NCI-H774 (cell line): ENCODE measurements at regions not wholly inside any gene's neighbourhood (a gene's known extent, or its start where the extent isn't known, plus 50 kb on each side); places are given as distances from the start of the nearest gene placed in this dataset.
A peak's percentile ranks its signal among the peaks of the same experiment; 100 is the strongest.
"Not testable (repeated sequence)": the region's sequence is repeated elsewhere in the genome, so short reads cannot be mapped to it uniquely, and the experiment has no call there.

Experiments used
- DNase-seq: peaks from one replicate; lab custom pipeline; 2025; lab: John Stamatoyannopoulos, UW

GRCh38 chr6:101013612-101014195, 132.6 kb upstream of the ASCC3 start:
- DNase-seq: no peak

GRCh38 chr6:101015541-101015940, 134.4 kb upstream of the ASCC3 start:
- no peak for DNase-seq

GRCh38 chr6:101016163-101016562, 135.0 kb upstream of the ASCC3 start:
- DNase-seq: no peak

GRCh38 chr6:101018157-101018556, 137.0 kb upstream of the ASCC3 start:
- no peak for DNase-seq

DNA sequence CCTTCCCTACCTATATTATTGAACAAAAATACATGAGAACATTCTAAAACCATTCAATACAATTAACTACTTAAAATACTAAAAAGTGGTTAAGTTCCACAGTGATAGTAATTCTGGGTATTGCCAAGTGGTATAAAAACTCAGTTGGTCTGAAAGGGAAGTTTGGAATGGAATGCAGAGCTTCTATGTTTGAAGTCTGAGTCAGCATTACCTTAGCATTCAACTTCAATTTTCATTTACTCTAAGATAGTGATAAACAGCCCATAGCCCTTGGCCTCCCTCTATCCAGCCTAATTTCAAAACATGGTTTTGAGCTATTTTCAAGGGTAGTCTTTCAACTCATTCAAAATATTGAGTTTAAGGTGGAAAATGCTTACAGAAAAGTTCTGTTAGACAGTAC, 140.4 kb upstream of the ASCC3 start:
- DNase-seq: no peak

DNA sequence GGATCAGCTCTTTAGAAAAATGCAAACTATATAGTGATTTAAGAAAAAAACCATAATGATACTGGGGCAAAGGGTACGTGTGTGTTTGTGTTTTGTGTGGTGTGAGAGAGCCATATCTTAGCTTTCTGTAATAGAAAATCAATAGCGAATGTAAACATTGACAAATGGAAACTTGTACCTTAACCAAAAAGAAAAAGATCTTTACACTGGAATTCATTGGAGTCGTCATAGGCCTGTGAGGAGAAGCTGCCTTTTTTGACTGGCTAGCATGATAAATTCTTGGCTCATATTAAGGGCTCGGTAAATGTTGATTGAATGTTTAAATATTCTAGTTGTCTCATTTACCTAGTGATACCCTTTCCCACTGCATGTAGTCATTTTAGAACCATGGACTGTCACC, 161.8 kb upstream of the ASCC3 start:
- no peak for DNase-seq

DNA sequence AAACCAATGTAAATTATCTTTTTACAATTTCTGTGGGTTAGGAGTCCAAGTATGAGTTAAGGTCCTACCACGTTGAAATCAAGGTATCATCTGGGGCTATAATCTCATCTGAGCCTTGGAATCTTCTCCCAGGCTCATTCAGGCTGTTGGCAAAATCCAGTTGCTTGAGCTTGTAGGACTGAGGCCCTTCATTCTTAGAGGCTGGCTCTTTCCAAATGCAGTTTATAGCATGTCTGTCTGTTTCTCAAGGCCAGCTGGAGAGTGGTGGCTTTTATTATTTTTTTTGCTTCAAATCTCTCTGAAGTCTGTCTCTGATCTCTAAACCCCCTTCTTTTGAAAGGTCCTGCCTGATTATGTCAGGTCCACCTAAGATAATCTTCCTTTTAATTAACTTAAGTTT, 177.2 kb upstream of the ASCC3 start:
- DNase-seq: no peak

DNA sequence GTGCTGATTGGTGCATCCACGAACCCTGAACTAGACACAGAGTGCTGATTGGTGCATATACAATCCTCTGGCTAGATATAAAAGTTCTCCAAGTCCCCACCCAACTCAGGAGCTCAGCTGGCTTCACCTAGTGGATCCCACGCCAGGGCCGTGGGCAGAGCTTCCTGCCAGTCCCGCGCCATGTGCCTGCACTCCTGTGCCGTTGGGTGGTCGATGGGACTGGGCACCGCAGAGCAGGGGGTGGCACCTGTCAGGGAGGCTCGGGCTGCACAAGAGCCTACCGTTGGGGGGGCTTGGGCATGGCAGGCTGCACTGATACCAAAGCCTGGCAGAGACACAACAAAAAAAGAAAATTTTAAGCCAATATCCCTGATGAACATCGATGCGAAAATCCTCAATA, 185.4 kb upstream of the ASCC3 start:
- no peak for DNase-seq

GRCh38 chr6:101069191-101069795, 188.2 kb upstream of the ASCC3 start:
- DNase-seq: no peak

DNA sequence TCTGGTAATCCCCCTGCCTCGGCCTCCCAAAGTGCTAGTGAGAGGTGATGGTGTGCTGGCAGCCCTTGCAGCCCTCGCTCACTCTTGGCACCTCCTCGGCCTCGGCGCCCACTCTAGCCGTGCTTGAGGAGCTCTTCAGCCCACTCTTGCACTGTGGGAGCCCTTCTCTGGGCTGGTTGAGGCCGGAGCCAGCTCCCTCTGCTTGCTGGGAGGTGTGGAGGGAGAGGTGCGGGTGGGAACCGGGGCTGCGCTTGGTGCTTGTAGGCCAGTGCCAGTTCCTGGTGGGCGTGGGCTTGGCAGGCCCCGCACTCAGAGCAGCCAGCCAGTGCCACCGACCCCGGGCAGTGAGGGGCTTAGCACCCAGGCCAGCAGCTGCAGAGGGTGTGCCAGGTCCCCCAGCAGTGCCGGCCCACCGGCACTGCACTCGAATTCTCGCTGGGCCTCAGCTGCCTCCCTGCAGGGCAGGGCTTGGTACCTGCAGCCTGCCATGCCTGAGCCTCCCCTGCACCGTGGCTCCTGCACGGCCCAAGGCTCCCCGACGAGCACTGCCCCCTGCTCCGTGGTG, 189.0 kb upstream of the ASCC3 start:
- no peak for DNase-seq

- no peak for DNase-seq
Measured at GRCh38 chr6:101077344-101077743, 196.2 kb upstream of the ASCC3 start.

DNA sequence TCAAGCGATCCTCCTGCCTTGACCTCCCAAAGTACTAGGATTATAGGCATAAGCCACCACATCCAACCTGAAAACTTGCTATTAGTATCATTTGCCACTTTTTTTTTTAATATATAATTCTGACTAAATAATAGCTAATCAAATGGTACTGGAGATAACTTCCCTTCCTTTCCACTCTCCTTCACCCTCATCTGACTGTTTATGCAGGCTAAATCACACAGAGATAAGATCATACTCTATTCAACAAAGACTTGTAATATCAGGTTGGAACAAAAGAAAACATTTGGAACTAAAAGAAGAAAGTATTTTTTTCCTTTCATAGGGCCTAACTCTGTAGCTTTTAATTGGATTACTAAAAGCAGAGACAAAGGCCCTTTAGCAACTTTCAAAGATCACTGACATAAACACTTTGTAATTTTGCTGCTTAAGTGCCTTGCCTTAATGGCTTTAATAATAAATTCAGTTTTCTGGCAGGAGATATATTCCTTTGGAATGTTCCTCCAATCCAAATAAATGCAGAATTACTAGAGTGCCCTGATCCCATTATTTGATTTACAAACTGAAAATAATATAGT, 198.7 kb upstream of the ASCC3 start:
- no peak for DNase-seq

- no peak for DNase-seq
Measured at GRCh38 chr6:101080597-101080996, 199.5 kb upstream of the ASCC3 start.

GRCh38 chr6:101083533-101084175, 202.5 kb upstream of the ASCC3 start:
- DNase-seq: peak; percentile 31

- DNase-seq: no peak
Measured at GRCh38 chr6:101085327-101085726, 204.2 kb upstream of the ASCC3 start.

- no peak for DNase-seq
Measured at GRCh38 chr6:101086473-101086872, 205.3 kb upstream of the ASCC3 start.

- DNase-seq: no peak
Measured at GRCh38 chr6:101088594-101088993, 207.5 kb upstream of the ASCC3 start.

DNA sequence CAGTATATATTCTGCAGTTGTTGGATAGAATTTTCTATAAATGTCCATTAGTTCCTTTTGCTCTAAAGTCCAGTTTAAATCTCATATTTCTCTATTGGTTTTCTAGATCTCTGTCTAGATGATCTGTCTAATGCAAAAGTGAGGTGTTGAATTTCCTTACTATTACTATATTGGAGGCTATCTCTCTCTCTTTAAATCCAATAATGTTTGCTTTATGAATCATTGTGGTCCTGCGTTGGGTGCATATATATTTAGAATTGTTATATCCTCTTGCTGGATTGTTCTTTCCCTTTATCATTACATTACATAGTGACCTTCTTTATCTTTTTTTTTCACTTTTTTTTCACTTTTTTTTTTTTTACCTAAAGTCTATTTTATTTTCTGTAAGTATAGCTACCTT, 208.5 kb upstream of the ASCC3 start:
- DNase-seq: no peak

- DNase-seq: no peak
Measured at GRCh38 chr6:101090281-101090680, 209.2 kb upstream of the ASCC3 start.

GRCh38 chr6:101098605-101099004, 217.5 kb upstream of the ASCC3 start:
- DNase-seq: not testable (repeated sequence)

GRCh38 chr6:101102702-101103101, 221.6 kb upstream of the ASCC3 start:
- DNase-seq: no peak

- DNase-seq: no peak
Measured at GRCh38 chr6:101108286-101108685, 227.2 kb upstream of the ASCC3 start.

DNA sequence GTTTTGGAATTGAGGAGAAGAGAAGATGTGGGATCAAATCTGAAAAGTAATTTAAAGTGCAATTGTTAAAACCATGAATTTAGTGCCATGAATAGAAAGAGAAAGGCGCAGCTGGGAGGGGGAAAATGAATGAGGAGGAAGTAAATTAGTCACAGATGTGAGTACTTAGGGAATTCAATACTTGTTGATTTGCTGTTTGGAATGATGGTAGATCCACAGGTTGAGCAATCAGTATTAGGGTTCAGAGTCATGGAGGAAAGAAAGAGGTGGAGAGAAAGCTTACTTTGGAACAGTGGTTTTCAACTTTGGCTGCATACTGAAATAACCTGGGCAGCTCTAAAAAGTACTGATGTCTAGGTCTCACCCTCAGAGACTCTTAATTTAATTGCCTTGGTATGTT, 229.7 kb upstream of the ASCC3 start:
- no peak for DNase-seq
